ENCODE measurements at regions not wholly inside any gene's neighbourhood (a gene's known extent, or its start where the extent isn't known, plus 50 kb on each side); places are given as distances from the start of the nearest gene placed in this dataset.
A peak's percentile ranks its signal among the peaks of the same experiment; 100 is the strongest.

GRCh38 chr6:163940705-163941623 lies 526.4 kb downstream of the QKI start:
- no peak for DNase-seq

GRCh38 chr6:163937071-163937470 lies 522.6 kb downstream of the QKI start:
- DNase-seq = no peak

GRCh38 chr6:163935158-163935762 lies 520.7 kb downstream of the QKI start:
- DNase-seq = no peak

DNA sequence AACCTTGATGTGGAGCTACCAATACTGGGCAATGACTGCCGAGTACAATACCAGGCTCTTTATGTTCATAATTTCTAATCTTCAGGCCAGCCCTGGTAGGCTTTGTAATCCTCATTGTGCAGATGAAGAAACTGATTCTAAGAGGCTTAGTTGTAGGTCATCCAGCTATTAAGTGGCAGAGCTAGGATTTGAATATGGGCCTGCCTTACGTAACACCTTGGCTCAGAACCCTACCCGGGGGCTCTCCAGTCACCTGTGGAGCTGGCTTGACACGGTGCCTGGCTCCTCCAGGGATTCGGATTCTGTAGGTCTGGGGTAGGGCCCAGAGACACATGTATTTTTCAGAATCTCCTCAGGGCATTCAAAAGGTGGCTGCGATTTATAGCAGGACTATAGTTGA lies 515.5 kb downstream of the QKI start:
- DNase-seq = no peak

DNA sequence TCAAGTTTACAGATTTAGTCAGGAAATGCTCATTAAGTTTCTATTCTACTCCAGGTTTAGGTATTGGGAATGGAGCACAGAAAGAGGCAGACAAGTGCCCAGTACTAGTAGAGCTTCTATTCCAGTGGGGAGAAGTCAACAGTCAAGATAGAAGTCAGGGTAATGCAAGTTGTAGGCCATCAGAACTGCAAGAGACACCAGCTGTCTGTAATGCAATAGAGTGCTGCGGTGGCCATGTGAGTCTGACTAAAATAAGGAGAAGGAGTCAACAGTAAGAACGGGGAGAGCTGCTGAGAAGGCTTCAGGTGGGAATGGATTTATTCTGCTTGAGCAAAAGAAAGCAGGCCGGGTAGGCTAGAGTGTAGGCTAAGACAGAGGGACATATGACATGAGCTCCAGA lies 515.0 kb downstream of the QKI start:
- DNase-seq = no peak

DNA sequence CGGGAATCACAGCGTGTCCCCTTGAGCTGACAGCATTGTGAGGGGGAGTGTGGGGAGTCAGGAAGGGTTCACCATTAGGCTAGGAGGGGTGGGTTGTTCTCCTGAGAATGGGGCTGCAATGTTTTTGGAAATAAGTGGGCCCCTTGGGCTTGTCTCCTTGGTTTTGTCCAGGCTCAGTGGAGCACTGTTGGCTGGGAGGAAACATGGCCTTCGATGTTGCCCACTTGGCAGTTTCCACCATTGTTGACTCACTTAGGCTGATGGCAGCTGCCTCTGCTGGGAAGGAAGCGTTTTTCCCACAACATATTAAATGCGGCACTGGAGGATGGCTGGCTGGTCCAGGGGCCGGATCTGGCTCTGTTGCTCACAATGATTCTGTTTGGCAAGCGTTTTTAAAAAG lies 512.1 kb downstream of the QKI start:
- no peak for DNase-seq

DNA sequence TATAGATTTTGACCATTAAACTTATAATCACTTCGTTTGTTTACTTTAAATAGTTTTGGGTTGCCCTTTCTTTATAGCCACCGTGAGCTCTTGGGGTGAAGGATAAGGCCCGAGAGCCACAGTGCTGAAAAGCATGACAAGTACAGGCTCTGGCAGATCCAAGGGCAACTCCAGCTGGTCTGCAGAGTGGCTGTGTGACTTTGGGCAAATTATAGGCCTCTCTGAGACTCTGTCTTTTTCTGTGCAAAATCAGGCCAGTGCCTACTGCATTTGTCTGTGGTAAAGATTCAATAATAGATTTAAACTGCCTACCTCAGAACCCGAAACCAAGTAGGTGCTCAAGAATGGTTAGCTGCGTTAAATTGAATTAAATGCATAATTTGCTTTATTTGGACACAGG lies 511.3 kb downstream of the QKI start:
- no peak for DNase-seq

DNA sequence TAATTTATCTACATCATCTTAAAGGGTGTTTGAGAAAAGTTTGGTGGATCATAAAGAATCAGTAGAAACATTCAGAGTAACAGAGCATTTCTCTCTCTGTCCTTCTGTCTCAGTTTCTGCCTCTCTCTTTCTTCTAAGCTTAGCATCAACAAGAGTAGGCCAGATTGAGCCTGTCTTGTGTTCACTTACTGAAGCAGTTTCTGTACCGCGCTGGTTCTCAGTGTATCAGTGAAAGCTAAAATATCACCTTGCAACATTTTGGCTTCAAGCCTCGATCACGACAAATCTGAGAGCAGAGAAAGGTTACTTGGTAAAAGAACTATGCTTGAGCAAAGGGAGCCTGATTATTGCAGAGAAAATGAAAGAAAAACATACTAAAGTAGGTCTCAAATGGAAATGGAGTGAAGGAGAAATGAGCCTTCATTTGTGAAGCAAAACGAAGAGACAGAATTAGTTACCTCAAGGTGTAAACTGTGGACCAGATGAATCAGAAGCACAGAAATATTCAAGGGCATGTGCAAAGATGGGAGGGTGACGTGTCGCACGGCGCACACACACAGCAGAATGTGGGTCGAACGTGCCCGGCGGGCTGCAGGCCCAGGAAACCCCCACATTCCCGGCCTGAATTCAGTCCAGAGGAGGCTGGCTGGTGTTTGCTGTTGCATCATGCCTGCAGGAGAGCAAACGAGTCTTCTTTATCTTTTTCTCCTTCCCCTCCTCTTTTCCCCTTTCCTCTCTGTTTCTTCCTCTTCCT lies 509.3 kb downstream of the QKI start:
- DNase-seq = no peak

DNA sequence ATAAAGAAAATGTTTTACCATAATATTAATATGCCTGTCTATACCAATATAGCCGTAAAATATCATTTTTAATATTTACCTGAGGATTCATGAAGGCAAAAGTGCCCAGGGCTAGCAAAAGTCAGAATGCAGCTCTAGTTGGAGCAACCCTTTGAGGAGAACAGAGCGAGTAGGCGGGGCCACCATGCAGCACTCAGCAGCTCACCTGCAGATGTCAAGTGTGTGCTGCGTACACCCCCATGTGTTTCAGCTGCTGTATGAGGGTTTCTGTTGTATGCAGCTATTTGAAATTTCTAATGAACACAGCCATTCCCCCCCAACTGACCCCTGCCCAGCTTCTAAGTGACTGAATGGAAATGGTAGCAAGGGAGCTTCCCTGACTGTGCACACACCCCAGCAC lies 508.0 kb downstream of the QKI start:
- no peak for DNase-seq

DNA sequence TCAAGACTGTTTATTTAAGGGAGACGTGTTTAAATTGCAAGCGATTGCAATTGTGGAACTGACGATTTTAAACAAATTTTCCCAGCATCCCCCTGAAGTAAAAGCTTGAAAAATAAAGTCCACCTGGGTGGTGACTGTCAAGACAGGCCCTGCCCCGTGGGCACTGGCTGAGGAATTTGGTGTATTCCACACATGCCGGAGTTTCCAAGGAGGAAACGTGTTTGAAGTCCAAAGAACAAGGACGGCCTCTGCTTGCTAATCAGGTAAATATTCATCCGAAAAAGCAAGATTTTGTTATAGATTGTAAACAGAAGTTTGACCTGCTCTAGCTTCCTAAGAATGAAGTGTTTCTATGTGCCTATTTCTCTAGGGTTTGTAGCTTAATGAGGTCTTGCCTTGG lies 505.1 kb downstream of the QKI start:
- DNase-seq = no peak

DNA sequence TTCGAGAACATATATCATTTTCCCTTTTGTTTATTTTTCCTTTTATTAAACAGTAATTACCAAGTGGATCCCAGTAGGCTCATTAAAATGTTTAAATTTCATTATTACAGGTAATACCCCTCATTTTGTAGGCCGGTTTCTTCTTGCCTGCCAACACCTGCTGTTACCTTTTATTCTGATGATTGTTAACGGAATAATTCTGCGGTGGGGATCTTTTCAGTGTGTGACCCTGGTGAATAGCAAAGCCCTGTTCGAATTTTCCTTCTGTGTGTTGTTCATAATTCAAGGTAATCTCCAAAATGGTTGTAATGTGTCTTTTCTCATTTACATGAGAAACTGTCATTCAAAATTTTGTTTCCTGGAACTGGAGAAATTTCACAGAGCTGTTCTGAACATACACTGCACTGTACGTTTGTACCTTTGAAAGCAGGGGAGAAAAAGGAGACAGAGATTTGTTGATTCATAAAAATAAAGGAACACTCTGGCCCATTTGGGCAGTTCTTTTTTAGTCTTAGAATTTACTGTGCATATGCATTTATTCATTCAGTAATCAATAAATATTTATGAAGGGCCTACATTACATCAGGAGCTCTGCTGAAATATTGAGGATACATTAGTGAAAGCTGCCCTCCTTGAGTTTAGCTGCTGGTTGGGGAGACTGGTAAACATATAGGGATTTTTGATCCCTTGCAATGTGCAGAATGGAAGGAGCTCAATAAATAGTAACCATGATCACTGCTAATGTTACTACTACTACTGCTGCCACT lies 502.0 kb downstream of the QKI start:
- no peak for DNase-seq

DNA sequence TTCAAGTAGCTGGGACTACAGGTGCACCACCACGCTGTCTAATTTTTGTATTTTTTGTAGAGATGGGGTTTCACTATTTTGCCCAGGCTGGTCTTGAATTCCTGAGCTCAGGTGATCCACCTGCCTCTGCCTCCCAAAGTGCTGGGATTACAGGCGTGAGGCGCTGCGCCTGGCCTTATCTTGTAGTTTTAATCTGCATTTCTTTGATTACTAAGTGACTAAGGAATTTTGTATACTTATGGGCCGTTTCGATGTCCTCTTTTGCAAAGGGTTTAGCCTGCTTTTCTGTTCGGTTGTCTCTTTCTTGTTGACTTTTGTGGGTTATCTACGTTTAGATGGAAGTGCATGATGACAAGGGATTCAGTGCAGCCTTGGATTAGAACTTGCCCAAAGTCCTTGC lies 500.6 kb downstream of the QKI start:
- DNase-seq = no peak

- no peak for DNase-seq
Observed at GRCh38 chr6:163913045-163913444, 498.5 kb downstream of the QKI start.

DNA sequence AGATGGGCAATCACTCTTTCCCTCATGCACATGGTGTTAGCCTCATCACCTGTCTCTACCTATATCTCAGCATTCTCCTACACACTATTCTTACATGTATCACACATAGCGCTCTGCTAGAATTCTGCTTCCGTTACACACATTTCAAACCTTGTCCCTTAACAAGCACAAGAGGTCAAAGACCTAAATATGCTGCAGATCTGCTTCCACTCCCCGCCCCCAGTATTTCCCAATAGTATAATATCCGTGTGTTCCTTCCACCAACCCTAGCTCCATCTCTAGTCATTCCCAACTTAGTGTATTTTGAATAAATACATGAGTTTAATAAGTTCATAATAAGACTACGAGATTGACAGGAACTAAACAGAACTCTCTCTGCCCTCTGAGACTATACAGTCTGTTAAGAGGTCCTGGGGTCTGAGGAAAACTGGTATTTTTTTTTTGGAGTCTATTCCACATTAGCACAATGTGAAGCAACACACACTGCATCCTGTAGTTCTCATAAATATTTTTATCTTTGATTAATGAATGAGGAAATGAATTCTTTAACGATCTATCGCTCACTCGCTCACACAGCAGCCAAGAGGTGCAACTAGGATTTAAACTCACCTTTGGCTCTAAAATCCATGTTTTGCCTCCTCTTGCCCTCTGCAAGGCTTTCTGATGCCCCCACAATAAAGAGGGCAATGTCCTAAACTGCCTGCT lies 491.6 kb downstream of the QKI start:
- no peak for DNase-seq

GRCh38 chr6:163904186-163904585 lies 489.7 kb downstream of the QKI start:
- no peak for DNase-seq

DNA sequence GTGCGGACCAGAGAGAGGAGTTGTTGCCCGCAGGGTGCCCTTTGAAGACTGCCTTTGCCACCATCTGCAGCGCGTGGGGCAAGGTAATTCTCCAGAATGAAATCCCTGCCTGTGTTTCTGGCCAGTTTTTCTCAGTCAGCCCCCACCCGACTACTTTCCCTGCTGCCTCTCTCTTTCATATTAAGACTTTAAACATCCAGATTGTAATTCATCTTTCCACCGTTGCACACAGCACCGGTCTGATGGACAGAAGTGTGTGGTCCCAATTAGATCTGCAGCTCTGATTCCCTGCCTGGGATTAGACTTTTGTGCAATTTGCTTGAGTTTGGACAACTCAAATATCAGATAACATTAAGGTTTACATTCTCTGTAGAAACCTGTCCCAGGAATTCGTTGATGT lies 489.0 kb downstream of the QKI start:
- DNase-seq = no peak

- no peak for DNase-seq
Observed at GRCh38 chr6:163902993-163903392, 488.5 kb downstream of the QKI start.

DNA sequence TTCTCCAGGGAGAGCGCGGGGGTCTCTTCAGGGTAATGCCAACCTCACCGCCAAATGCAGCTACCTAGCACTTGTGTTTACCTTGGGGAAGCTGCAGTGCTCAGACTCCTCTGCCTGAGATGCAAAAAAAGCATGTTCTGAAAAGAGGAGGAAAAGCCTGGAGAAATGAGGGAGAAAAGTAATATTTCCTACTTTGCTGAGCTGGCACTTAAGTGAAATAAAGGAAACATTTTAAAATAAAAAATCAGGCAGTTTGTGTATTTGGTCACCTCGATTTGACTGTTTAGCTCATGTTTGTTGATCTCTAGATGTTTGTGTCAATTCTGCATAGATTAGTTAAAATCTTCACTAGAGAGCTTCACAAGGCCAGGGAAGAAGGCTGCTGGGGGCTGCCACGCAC lies 487.2 kb downstream of the QKI start:
- no peak for DNase-seq

- DNase-seq = peak in 1 of 2 donors; percentile 19
Observed at GRCh38 chr6:163900570-163900969, 486.1 kb downstream of the QKI start.

DNA sequence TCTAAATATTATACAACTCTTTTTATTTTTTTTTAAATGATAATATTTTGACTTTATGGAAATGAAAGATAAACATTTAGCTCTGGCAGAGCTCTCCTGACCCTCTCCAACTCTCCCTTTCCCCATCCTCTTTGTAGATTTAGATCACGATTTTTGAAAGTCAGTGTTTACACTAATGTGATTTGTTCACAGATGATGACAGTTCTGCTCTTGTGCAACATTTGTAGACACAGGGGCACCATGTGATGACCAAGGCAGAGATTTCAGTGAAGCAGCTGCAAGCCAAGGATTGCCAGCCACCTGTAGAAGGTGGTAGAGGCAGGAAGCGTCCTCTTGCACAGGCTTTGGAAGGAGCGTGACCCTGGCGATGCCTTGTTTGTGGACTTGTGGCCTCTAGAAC lies 483.2 kb downstream of the QKI start:
- DNase-seq = no peak

- no peak for DNase-seq
Observed at GRCh38 chr6:163897030-163897429, 482.5 kb downstream of the QKI start.

DNA sequence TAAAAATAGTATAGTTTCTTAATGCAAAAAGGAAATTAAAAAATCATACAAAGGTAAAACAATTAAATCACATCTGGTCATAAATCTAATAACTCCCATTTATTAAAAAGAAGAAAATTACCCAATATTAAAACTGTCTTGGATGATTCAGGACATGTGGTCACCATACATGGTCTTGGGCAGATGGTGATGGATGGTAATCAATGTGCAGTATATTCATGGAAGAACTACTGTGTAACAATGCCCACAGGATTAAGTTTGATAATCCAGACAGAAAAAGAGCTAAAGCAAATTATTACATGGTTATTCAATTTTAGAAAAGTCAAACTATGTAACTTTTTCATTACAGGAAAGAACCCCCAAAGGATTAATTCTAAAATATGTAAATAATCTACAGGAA lies 480.6 kb downstream of the QKI start:
- DNase-seq = no peak
